Stimulated activated CD4-positive, alpha-beta T cell treated with anti-CD3 and anti-CD28 coated beads, TNF-alpha, amount 100 ng/mL, for 48 hours (primary cell): ENCODE measurements at regions not wholly inside any gene's neighbourhood (a gene's known extent, or its start where the extent isn't known, plus 50 kb on each side); places are given as distances from the start of the nearest gene placed in this dataset.
"Not testable (repeated sequence)": the region's sequence is repeated elsewhere in the genome, so short reads cannot be mapped to it uniquely, and the experiment has no call there.

ENCODE experiments used
- DNase-seq, 3 donors: peaks; one replicate each; pipeline ENCODE4 v3.0.0-alpha.2; 2020; ENCODE audit warnings: low read depth in 3 of 3

DNA sequence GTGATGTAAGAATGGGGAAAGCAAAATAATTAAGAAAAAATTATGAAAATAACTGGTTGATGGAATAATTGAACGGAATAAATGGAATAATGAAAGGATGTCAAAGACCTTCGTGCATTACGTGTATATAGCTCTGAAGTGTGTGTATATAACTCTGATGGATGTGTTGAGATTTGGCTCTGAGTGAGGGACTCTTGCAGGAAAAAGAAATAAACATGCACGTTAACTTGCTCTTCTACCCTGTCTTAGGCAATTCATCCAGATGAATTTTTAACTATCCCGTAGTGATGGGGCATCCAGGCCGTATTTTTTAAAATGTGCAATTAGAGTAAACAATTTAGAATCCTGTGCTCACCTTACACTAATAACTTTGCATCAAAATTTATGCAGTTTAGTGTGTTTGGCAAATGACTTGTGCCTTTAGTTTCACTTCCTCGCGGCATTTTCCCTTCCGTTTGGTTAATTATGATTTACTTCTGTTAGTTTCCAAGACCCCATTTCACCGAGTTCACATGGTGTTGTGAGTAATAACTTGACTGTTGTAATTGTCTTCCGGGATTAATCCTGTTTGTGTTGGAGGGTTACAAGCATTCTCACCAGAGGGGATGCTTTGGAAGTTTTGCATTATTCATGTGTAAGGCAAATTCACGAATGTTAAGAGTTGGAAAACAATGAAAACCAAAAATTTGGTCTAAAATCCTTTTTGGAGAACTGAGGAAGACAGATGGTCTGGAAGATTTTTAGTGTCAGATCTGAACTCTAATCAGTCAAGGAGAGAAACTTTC, 256.5 kb upstream of the FAT1 start:
- no peak for DNase-seq

GRCh38 chr4:186981161-186981560, 257.5 kb upstream of the FAT1 start:
- no peak for DNase-seq

DNA sequence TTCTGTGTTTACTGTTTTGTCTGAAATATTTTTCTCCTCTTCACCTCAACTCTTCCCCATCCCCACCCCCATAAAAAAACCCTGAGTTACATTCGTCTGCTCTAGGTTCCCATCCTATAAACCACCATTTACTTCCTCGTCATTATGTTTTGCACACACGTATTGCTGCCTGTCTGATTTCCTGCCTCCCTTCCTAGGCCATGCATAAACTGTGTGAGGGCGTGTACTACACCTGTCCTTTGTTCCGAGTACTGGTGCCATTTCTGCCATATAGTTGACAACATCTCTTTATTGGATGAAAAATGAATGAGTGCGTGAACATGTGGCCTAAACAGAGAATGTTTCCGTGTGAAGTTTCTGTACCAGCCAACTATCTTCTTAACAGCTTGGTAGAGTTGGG, 258.5 kb upstream of the FAT1 start:
- no peak for DNase-seq

GRCh38 chr4:186984105-186984644, 260.5 kb upstream of the FAT1 start:
- no peak for DNase-seq

- no peak for DNase-seq
These were observed 276.0 kb upstream of the FAT1 start for GRCh38 chr4:186999686-187000085.

GRCh38 chr4:187000281-187000680, 276.6 kb upstream of the FAT1 start:
- no peak for DNase-seq

DNA sequence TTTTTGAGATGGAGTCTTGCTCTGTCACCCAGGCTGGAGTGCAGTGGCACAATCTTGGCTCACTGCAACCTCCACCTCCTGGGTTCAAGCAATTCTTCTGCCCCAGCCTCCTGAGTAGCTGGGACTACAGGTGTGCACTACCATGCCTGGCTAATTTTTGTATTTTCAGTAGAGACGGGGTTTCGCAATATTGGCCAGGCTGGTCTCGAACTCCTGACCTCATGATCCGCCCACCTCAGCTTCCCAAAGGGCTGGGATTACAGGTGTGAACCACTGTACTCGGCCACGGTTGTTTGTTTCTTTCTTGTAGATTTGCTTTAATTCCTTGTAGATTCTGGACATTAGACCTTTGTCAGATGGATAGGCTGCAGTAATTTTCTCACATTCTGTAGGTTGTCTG, 278.5 kb upstream of the FAT1 start:
- not testable (repeated sequence) for DNase-seq

DNA sequence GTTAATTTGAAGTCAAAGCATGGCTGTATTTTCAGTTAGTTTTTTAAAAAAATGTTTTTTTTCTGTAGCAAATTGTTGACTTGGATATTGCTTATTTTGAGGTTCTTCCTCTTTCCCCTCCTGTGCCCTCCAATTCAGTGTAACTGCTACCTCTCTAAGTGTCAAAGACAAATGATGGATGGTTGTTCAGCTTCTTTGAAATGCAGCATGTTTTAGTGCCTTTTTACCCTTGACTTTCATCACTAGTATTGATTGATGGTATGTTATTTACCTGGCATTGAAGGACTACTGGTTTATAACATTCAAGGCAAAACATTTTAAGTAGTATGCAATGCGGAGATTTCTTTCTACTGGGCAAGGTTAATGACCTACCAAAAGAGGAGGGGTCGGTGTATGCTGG, 281.0 kb upstream of the FAT1 start:
- no peak for DNase-seq

DNA sequence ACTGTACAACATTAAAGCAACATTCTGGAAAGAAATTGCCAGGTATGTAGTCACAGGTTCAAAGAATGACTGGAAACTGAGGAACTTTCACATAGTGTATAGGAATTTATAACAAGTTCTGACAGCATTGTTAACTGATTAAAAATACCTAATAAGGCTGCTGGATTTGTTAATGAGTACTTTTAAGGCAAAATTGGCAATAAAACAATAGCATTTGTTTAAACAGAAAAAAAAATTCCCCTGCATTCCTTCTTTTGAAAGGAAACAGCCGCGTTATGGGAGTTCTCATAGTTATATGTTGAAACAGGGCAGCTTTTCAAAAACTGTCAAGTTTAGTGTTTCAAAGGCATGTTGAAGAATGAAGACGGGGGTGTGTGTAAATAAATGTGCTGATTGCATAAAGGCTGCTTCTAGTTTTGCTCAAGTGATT, 282.5 kb upstream of the FAT1 start:
- DNase-seq, result no peak

DNA sequence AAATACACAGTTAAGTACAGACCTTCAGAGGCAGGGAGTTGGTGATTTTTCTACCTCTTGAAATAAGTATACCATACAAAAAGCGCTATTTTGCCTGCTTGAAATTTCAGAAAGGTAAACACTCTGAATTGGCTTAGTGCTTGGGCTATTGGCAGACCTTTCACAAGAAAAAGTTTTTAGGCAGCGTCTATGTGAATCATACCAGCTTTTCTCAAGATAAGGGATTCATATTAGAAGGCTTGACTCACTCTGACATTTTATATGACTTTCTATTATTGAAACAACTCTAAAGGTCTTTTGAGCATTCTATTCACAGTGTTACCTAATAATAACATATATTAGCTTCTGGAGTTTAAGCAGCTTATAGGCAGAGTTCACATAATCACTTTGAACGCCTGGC, 286.4 kb upstream of the FAT1 start:
- DNase-seq, result no peak

GRCh38 chr4:187016101-187016500, 292.4 kb upstream of the FAT1 start:
- no peak for DNase-seq

- DNase-seq, result no peak
These were observed 293.5 kb upstream of the FAT1 start for GRCh38 chr4:187017147-187017546.

DNA sequence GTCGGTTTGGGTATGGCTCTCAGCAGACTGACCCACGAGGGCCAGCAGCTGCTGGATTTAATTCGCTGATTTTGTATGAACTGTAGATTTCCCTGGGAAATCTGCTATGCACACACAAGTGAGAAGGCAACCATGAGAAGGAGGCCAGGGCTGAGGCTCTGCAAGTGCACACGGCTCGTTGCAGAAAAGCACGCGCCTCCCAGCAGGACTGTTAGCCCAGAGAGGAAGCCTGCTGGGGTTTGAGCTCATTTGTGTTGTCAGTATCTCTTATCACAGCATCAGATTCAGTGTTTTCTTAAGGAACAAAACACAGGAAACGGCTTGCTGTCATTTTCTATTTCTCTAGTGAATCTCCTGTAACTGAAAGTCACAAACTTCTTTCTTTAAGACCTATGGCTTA, 296.2 kb upstream of the FAT1 start:
- DNase-seq, result no peak

DNA sequence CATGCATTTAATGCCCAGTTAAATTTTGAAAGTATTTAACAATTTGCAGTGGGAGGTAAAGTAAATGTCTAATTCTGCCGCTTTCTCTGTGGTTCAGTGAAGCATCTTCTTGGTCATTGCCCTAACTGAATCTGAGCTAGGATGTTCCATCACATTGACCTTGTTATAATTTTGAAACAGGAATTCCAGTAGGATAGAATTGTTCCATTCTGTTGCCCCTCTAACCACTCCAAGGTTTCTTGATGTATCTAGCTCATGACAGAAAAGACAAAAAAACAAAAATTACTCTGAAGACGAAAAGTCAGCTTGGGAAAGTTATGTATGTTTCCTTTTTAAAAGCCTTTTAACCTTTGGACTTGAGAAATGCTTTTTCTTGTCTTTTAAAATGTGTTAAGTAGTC, 297.0 kb upstream of the FAT1 start:
- DNase-seq, result no peak

DNA sequence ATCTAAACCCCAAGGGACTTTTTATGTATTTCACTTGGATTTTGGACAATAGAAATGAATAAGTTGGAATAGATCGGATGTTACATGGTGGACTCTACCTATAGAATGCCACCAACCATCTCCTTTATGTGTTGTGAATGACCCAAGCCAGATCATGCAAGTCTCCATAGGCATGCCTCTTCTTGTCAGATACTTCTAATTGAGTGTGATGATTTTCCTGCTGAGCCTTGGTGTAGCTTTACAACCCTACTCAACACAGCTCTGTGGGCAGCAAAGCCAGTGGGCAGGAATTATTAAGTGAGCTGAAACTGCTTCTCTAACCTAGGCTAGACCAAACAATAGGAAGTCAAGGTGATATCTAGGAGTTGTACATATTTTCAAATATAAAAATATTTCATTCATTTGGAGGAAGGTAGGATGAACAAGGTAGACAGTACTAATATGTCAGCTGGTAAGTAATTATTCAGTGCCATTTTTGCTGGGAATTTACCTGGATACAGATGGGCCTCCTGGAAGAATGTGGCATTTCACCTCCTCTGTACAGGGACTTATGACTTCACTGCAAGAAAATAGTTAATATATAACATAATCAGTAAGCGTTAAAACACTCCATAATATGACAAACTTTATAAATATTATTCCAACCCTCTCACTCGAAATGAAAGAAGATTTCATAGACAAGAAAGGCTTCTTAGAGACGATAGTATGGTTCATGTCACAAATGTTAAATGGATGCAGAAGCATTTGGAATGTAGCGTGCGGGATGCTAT, 298.0 kb upstream of the FAT1 start:
- no peak for DNase-seq

- DNase-seq, result no peak
These were observed 303.6 kb upstream of the FAT1 start for GRCh38 chr4:187027272-187027671.

DNA sequence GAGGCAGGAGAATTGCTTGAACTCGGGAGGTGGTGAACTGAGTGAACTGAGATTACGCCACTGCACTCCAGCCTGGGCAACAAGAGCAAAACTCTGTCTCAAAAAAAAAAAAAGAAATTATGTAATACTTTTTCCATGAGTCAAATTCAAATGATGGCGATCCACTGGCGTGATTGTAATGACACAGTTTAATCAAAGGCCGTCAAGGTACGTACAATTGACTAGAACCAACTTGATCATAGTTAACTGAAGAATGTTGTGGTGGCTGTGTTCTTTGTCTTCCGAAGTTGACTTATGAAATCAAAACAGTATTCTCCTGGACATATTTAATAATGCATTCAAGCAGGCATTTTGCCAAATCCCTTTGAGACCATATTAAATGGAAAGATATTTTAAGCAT, 318.6 kb upstream of the FAT1 start:
- no peak for DNase-seq

GRCh38 chr4:187046471-187046870, 322.8 kb upstream of the FAT1 start:
- no peak for DNase-seq

DNA sequence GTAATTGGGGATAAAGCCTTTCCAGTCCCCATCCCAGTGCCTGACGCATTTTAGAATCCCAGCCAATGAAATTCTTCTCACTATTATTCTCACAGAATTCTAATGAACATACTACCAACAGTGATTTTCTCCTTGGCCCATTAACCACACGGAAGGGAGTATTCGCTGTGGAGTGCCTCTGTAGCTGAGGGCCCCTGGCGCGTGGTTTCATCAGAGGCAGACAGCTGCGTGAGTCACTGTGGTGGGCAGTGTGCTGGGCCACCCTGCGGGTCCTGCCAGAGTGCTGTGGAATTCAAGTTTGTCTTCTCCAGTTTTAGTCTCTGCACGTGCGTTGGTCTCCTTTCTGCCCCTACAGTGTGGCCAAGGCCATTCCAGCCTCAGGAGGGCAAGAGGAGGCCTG, 335.4 kb upstream of the FAT1 start:
- DNase-seq, result no peak

GRCh38 chr4:187059895-187060294, 336.2 kb upstream of the FAT1 start:
- no peak for DNase-seq

- DNase-seq, result no peak
These were observed 336.9 kb upstream of the FAT1 start for GRCh38 chr4:187060551-187060950.

GRCh38 chr4:187063251-187063650, 339.6 kb upstream of the FAT1 start:
- DNase-seq, result no peak

DNA sequence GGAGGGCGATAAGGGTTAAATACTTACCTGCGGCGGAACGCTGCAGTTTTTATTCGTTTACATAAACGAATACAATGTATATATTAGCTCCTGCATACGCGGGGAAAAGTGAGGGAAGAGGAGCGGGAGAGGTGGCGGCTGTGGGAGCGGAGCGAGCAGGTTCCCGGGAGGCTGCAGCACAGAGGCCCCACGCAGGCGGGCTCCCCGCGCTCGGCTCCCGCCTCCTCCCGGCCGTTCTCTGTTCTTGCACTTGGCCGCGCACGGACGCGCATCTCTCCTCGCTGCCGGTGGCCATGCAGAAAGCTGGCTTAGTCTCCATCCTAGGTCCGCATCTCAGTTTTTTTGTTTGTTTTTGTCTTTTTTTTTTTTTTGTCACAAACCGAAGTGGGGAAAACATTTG, 340.4 kb upstream of the FAT1 start:
- no peak for DNase-seq
